Mucosa of rectum (tissue), 2 donors: ENCODE measurements at regions not wholly inside any gene's neighbourhood (a gene's known extent, or its start where the extent isn't known, plus 50 kb on each side); places are given as distances from the start of the nearest gene placed in this dataset.
"Not testable (repeated sequence)": the region's sequence is repeated elsewhere in the genome, so short reads cannot be mapped to it uniquely, and the experiment has no call there.

Experiments used
- H3K27ac ChIP-seq, 2 donors: one replicate each; pipeline ENCODE4 v1.7.0; 2013; ENCODE audit warnings: inconsistent platforms in 2 of 2, low read depth in 2 of 2, low read length in 2 of 2
- H3K27me3 ChIP-seq, 2 donors: one replicate each; pipeline ENCODE4 v1.7.0; 2013; ENCODE audit warnings: low read length in 2 of 2; ENCODE audit not compliant: control insufficient read depth in 2 of 2, insufficient read depth in 2 of 2
- H3K36me3 ChIP-seq, 2 donors: one replicate each; pipeline ENCODE4 v1.7.0; 2013; ENCODE audit warnings: low read length in 2 of 2; ENCODE audit not compliant: control insufficient read depth in 2 of 2, insufficient read depth in 2 of 2
- H3K4me1 ChIP-seq, 2 donors: one replicate each; pipeline ENCODE4 v1.7.0; 2013; ENCODE audit warnings: low read length in 2 of 2, mild to moderate bottlenecking in 1 of 2; ENCODE audit not compliant: control insufficient read depth in 2 of 2, insufficient read depth in 2 of 2
- H3K4me3 ChIP-seq, 2 donors: one replicate each; pipeline ENCODE4 v1.7.0; 2013; ENCODE audit warnings: low read length in 2 of 2
- H3K9ac ChIP-seq, 2 donors: one replicate each; pipeline ENCODE4 v1.7.0; 2013; ENCODE audit warnings: low read length in 2 of 2, low read depth in 1 of 2, mild to moderate bottlenecking in 1 of 2
- H3K9me3 ChIP-seq, 2 donors: one replicate each; pipeline ENCODE4 v1.7.0; 2013; ENCODE audit warnings: low read length in 2 of 2; ENCODE audit not compliant: control insufficient read depth in 2 of 2
- donor health status: healthy.
- donor health status: Normal muscosa, but diverticular disease.

- Histone ChIP-seq H3K36me3 (no peaks in the 10 kb centered on the region), H3K27ac (no peak overlapping the region), H3K4me1 (no peaks in the 10 kb centered on the region), H3K9me3 (no peaks in the 10 kb centered on the region), H3K9ac (no peak overlapping the region), H3K4me3 (no peak overlapping the region), H3K27me3 (no peaks in the 10 kb centered on the region)
Observed at GRCh38 chr17:53006006-53006405, 816.7 kb upstream of the KIF2B start.

GRCh38 chr17:53004902-53005301 is 817.8 kb upstream of the KIF2B start:
- H3K36me3 ChIP-seq: no peaks in the 10 kb centered on the region
- no peaks in the 10 kb centered on the region for H3K4me1 ChIP-seq
- H3K9me3 ChIP-seq: no peaks in the 10 kb centered on the region
- H3K27ac ChIP-seq: no peak overlapping the region
- no peak overlapping the region for H3K4me3 ChIP-seq
- H3K27me3 ChIP-seq: no peaks in the 10 kb centered on the region
- no peak overlapping the region for H3K9ac ChIP-seq

- Histone ChIP-seq H3K4me1 (no peaks in the 10 kb centered on the region), H3K36me3 (no peaks in the 10 kb centered on the region), H3K4me3 (no peak overlapping the region), H3K9me3 (no peaks in the 10 kb centered on the region), H3K27me3 (no peaks in the 10 kb centered on the region), H3K9ac (no peak overlapping the region), H3K27ac (no peak overlapping the region)
Observed at GRCh38 chr17:52995881-52996280, 826.8 kb upstream of the KIF2B start.

- Histone ChIP-seq H3K4me3 (no peak overlapping the region), H3K27ac (no peak overlapping the region), H3K9me3 (no peaks in the 10 kb centered on the region), H3K27me3 (no peaks in the 10 kb centered on the region), H3K9ac (no peak overlapping the region), H3K36me3 (no peaks in the 10 kb centered on the region), H3K4me1 (no peaks in the 10 kb centered on the region)
Observed at GRCh38 chr17:52995147-52995546, 827.6 kb upstream of the KIF2B start.

- Histone ChIP-seq H3K4me3 (no peak overlapping the region), H3K9ac (no peak overlapping the region), H3K9me3 (no peaks in the 10 kb centered on the region), H3K4me1 (peaks cover 0 to 5% of the 10 kb centered on the region in 2 donors), H3K27ac (no peak overlapping the region), H3K27me3 (no peaks in the 10 kb centered on the region), H3K36me3 (no peaks in the 10 kb centered on the region)
Observed at GRCh38 chr17:52986056-52986662, 827.6 kb upstream of the CA10 start.

GRCh38 chr17:52982331-52982730 is 823.8 kb upstream of the CA10 start:
- Histone ChIP-seq H3K4me1 (peaks cover 0 to 5% of the 10 kb centered on the region in 2 donors), H3K27ac (no peak overlapping the region), H3K9me3 (no peaks in the 10 kb centered on the region), H3K9ac (no peak overlapping the region), H3K36me3 (no peaks in the 10 kb centered on the region), H3K27me3 (no peaks in the 10 kb centered on the region), H3K4me3 (no peak overlapping the region)

DNA sequence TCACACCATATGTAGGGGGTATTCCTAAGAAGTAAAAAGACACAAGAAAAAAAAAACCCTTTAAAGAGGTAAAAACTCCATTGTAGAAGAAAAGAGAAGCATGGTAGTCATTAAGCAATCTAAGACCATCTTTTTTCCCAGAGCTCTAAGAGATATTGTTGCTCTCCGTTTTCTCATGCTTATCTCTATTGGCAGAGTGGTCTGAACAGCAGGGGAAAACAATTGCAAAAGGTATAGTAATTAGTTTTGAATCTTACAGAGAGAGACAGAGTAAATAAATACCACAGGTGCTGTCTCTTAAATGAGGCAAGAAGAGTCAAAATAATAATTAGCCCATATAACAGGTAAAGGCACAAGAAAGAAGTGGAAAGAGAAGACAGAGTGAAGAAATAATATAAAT is 821.4 kb upstream of the CA10 start:
- no peak overlapping the region for H3K9ac ChIP-seq
- H3K4me1 ChIP-seq: no peaks in the 10 kb centered on the region
- H3K4me3 ChIP-seq: no peak overlapping the region
- no peaks in the 10 kb centered on the region for H3K27me3 ChIP-seq
- no peak overlapping the region for H3K27ac ChIP-seq
- H3K36me3 ChIP-seq: no peaks in the 10 kb centered on the region
- no peaks in the 10 kb centered on the region for H3K9me3 ChIP-seq

DNA sequence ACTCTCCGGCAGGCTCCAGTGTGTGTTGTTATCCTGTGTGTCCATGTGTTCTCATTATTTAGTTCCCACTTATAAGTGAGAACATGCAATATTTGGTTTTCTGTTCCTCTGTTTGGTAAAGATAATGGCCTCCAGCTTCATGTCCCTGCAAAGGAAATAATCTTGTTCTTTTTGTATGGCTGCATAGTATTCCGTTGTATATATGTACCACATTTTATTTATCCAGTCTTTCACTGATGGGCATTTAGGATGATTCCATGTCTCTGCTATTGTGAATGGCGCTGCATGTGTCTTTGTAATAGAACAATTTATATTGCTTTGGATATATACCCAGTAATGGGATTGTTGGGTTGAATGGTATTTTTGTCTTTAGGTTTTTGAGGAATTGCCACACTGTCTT is 807.3 kb upstream of the CA10 start:
- no peak overlapping the region for H3K9ac ChIP-seq
- no peak overlapping the region for H3K4me3 ChIP-seq
- peaks cover 0 to 3% of the 10 kb centered on the region in 2 donors for H3K4me1 ChIP-seq
- H3K36me3 ChIP-seq: no peaks in the 10 kb centered on the region
- no peaks in the 10 kb centered on the region for H3K9me3 ChIP-seq
- no peak overlapping the region for H3K27ac ChIP-seq
- H3K27me3 ChIP-seq: no peaks in the 10 kb centered on the region

- H3K36me3 ChIP-seq, H3K27me3 ChIP-seq, H3K27ac ChIP-seq, H3K9ac ChIP-seq, H3K4me1 ChIP-seq, H3K4me3 ChIP-seq, H3K9me3 ChIP-seq: not testable (repeated sequence)
Observed at GRCh38 chr17:52961751-52962150, 803.2 kb upstream of the CA10 start.

- Histone ChIP-seq H3K36me3 (no peaks in the 10 kb centered on the region), H3K27ac (no peak overlapping the region), H3K4me1 (peaks cover 0 to 3% of the 10 kb centered on the region in 2 donors), H3K9ac (no peak overlapping the region), H3K27me3 (no peaks in the 10 kb centered on the region), H3K4me3 (no peak overlapping the region), H3K9me3 (no peaks in the 10 kb centered on the region)
Observed at GRCh38 chr17:52957411-52957810, 798.9 kb upstream of the CA10 start.

DNA sequence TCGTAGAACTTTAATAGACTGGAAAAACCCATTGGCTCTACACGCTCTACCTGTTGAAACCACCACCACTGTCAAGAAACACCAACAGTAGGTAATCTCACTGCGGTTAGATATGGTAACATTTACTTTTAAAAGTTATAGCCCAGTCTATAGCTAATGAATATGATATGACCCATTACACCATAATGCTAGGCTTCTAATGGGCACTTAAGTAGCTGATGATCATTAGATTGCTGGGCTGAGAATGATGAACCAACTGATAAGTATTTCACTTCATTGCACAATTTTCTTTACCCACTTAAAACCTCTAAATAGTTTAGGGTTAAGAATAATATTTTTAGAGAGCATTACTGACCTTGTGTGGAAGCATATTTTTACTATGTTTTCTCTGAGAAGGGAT is 788.9 kb upstream of the CA10 start:
- Histone ChIP-seq H3K4me3 (no peak overlapping the region), H3K36me3 (no peaks in the 10 kb centered on the region), H3K9me3 (no peaks in the 10 kb centered on the region), H3K27me3 (no peaks in the 10 kb centered on the region), H3K27ac (no peak overlapping the region), H3K4me1 (no peaks in the 10 kb centered on the region), H3K9ac (no peak overlapping the region)
